HG03354 (cell line): ENCODE measurements at regions not wholly inside any gene's neighbourhood (a gene's known extent, or its start where the extent isn't known, plus 50 kb on each side); places are given as distances from the start of the nearest gene placed in this dataset.
"Not testable (repeated sequence)": the region's sequence is repeated elsewhere in the genome, so short reads cannot be mapped to it uniquely, and the experiment has no call there.

Experiments used
- ATAC-seq: cut with Tn5 transposase; IDR thresholded peaks from one replicate; pipeline ENCODE4 v1.9.1; 2021; ENCODE audit warnings: mild to moderate bottlenecking; ENCODE audit not compliant: unreplicated experiment, poor library complexity, severe bottlenecking

DNA sequence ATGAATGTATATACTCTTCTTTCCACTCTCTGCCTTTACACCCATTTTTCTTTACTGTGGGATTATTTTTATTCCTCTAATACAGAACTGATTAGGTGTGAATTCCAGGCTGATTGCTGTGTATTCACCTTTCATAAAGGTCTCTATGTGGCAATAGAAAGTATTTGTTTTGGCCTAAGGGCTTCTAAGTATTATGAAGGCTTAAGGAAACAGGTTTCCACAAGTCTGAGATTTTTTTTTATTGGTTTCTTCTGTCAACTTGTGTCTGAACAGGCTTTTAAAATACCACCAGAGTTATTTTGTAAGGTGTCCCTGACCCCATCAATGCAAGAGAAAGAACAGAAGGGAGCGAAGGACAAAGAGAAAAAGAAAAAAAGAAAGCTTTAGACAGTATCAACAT lies 1102.0 kb upstream of the SPRY2 start:
- no peak for ATAC-seq

- ATAC-seq = no peak
Measured at GRCh38 chr13:81425286-81425685, 1084.4 kb upstream of the SPRY2 start.

DNA sequence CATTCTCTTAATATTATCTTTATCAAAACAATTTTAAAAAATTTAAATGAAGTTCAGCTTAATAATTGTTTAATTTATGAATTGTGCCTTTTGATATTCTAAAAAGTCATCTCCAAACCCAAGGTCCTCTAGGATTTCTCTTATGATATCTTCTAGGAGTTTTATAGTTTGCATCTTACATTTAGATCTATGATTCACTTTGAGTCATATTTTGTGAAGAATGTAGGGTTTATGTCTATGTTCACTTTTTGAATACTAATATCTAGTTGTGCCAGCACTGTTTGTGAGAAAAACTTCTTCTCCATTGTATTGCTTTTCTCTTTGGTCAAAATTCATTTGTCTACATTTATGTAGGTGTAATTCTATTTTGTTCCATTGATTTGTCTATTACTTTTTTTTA lies 1068.4 kb upstream of the SPRY2 start:
- ATAC-seq = no peak

DNA sequence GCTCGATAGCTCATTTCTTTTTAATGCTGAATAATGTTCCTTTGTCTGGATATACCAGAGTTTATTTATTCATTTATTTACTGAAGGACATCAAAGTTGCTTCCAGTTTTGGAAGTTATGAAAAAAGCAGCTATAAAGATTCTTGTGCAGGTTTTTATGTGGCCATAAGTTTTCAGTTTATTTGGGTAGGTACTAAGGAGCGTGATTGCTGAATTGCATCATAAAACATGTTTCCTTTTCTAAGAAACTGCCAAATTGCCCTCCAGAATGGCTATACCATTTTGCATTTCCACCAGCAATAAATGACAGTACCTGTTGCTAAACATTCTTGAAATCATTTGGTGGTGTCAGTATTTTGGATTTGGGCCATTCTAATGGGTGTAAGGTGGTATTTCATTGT lies 1067.7 kb upstream of the SPRY2 start:
- ATAC-seq = no peak

- ATAC-seq = peak; percentile 94
Measured at GRCh38 chr13:81406639-81407292, 1065.8 kb upstream of the SPRY2 start.

- ATAC-seq = no peak
Measured at GRCh38 chr13:81406022-81406421, 1065.1 kb upstream of the SPRY2 start.

DNA sequence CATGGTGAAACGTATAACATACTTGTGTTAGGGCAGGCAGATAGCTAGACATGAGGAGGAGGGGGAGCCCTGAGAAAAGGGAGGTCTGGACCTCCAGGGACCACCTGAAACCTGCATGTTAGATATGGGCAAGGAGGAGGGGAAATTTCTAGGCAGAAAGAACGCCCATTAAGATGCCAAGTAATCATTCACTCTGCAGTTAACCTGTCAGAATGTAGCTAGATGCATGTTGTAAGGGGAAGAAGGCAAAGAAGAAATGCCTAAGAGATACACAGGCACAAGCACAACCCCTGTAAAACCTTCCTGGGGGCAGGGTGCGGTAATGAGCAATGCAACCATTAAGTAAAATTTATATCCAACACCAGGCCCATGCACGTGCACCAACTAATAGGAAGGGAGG lies 1055.3 kb upstream of the SPRY2 start:
- no peak for ATAC-seq

- no peak for ATAC-seq
Measured at GRCh38 chr13:81395368-81395767, 1054.4 kb upstream of the SPRY2 start.

DNA sequence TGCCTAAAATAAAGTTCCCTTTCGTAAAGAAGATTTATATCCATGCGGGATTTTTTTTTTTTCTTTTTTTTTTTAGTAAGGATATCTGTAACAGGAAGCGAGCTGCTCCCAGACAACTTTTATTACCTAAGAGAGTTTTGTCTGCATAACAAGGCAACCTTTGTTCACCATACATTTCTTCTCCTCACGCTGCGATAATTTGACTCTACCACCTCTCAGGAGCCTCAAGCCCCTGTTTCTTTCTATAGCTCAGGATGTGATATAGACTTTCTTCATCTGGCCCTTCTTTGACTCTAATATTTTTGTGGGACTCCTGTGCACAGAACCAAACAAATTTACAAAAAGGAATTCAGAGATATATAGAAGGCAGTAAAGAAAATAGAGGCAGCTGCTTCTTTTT lies 1053.7 kb upstream of the SPRY2 start:
- ATAC-seq = no peak

DNA sequence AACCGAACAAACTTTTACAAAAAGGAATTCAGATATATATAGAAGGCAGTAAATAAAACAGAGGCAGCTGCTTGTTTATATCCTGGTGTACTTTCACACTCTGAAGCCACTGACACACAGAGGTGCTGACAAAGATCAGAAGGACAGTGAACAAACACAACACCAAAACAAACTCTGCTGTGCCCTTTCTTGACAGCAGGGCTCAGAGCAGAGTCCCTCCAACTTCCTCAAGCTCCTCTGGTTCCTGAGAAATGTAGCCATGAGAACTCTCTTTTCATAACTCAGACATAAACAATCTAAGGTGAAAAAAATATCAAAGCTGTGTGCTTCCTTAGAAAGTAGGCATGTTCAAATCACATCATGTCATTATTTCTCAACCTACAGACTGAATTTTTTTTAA lies 1052.8 kb upstream of the SPRY2 start:
- ATAC-seq = peak; percentile 82

DNA sequence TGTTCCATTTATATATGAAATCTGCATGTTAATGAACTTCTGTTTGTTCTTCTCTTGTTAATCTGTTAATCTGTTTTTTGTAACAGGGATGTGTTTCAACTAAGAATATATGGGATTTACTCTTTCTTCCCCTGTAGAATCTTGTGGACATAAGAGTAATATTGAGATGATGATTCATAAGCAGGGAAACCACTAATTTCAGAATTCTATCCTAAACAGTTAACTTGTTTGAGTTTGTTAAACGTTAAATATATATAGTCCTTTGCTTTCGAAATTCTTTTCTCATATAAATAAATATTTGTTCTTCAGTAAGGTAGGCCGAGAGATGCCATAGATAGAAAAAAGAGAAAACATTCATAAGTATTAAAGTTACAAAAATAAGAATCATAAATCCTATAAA lies 1052.2 kb upstream of the SPRY2 start:
- no peak for ATAC-seq

GRCh38 chr13:81388400-81388799 lies 1047.5 kb upstream of the SPRY2 start:
- peak; percentile 86 for ATAC-seq

DNA sequence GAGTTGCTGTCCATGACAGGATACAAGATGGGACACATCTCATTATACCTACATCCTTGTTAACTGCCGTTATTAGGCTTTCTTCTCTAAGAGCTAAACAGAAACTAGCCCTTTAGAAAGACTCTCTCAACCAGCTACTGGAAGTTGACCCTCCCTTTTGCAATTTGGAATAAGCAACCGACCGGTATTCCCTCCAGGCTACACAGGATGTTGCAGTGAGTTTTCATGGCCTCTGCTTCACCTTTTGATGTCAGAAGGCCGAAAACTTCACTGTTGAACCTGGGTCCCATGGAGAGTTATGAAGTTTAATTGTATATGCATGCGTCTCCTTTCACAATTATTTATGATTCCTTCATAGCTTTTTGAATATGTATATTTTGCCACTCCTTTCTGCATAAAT lies 1042.5 kb upstream of the SPRY2 start:
- no peak for ATAC-seq

- no peak for ATAC-seq
Measured at GRCh38 chr13:81382246-81382645, 1041.3 kb upstream of the SPRY2 start.

GRCh38 chr13:81381560-81381959 lies 1040.6 kb upstream of the SPRY2 start:
- peak; percentile 37 for ATAC-seq

- no peak for ATAC-seq
Measured at GRCh38 chr13:81379183-81379582, 1038.3 kb upstream of the SPRY2 start.

DNA sequence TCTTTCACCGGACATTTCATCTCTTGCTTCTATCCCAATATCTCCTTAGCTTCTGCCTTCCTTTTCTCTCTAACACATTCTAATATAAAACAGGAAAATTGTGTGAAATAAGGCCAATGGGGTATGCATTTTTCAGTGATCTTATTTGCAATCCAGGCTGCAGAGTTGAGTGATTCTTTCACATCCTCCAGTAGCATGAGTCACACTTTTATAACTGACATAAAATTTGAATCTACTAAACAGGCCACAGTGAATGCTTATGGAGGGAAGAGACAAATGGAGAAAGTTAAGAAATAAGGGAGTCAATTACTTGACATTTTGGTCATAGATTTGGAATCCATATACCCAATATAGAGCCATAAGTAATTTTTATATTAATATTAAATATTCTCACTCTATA lies 1037.0 kb upstream of the SPRY2 start:
- no peak for ATAC-seq

DNA sequence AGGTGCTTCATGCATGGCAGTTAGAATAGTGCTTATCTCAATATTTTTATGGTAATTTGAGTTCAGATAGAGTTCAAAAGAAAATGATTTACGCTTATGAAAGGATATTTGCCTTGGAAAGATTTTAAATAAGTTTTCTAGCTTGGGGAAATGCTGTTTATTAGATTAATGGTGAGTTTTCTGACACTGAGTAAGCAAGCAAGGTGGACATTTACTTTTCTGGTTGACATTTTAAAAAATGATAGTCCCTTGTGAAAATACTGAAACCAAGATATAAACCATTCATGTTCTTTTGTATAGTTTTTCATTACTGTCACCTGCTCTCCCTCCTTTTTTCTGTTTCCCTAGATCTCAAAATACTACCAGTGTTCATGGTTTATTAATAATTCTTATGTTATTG lies 1034.8 kb upstream of the SPRY2 start:
- no peak for ATAC-seq

DNA sequence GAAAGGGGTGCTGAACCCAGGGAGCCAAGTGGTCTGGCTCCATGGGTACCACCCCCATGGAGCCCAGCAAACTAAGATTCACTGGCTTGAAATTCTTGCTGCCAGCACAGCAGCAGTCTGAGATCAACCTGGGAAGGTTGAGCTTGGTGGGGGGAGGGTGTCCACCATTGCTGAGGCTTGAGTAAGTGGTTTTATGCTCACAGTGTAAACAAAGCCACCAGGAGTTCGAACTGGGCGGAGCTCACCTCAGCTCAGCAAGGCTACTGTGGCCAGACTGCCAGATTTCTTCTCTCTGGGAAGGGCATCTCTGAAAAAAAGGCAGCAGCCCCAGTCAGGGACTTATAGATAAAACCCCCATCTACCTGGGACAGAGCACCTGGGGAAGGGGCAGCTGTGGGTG lies 1021.8 kb upstream of the SPRY2 start:
- not testable (repeated sequence) for ATAC-seq

GRCh38 chr13:81350056-81350455 lies 1009.1 kb upstream of the SPRY2 start:
- ATAC-seq = no peak

GRCh38 chr13:81340118-81341069 lies 999.5 kb upstream of the SPRY2 start:
- not testable (repeated sequence) for ATAC-seq
